Body of pancreas (tissue), 4 donors: ENCODE measurements at regions not wholly inside any gene's neighbourhood (a gene's known extent, or its start where the extent isn't known, plus 50 kb on each side); places are given as distances from the start of the nearest gene placed in this dataset.

Experiments
- ATAC-seq: fragments of 150-250 bp; one replicate; pipeline ENCODE4 v1.9.1; 2016
- DNase-seq, 4 donors: peaks; one replicate each; pipeline ENCODE4 v3.0.0-alpha.2; 2019
- H3K27ac ChIP-seq, 4 donors: fragments of 200-600 bp; sonication (generic); 1 replicate in 3 of 4; 2 replicates in 1 of 4; pipeline versions ENCODE4 v1.5.1 to v1.6.1; 2016 to 2019; ENCODE audit warnings: mild to moderate bottlenecking in 1 of 4, mixed read lengths in 1 of 4, moderate library complexity in 1 of 4
- H3K27me3 ChIP-seq, 2 donors: fragments of 200-600 bp; sonication (generic); one replicate each; pipeline ENCODE4 v1.6.0; 2016; ENCODE audit warnings: mild to moderate bottlenecking in 1 of 2
- H3K36me3 ChIP-seq, 2 donors: fragments of 200-600 bp; sonication (generic); replicated peaks in 1 of 2; 2 replicates each; pipeline ENCODE4 v1.5.1; 2016; ENCODE audit warnings: low read depth in 2 of 2; ENCODE audit not compliant: insufficient read depth in 1 of 2
- H3K4me1 ChIP-seq: fragments of 200-600 bp; sonication (generic); one replicate; pipeline ENCODE4 v1.6.0; 2016
- H3K4me3 ChIP-seq, 2 donors: fragments of 200-600 bp; sonication (generic); 1 replicate in 1 of 2; 2 replicates in 1 of 2; pipeline ENCODE4 v1.5.1; 2016 to 2019
- H3K9me3 ChIP-seq, 3 donors: fragments of 200-600 bp; sonication (generic); 1 replicate in 2 of 3; 2 replicates in 1 of 3; pipeline ENCODE4 v1.5.1; 2016
- CTCF ChIP-seq, 7 experiments: fragments of 450-650 bp in 4 of 7; fragments of 200-600 bp in 3 of 7; sonication (generic) in 3 of 7; IDR thresholded peaks; one replicate each; pipeline ENCODE4 v1.5.1; 2016 to 2019; ENCODE audit warnings: antibody characterized with exemption in 7 of 7
- POLR2A ChIP-seq, 3 donors: fragments of 450-650 bp; IDR thresholded peaks; one replicate each; pipeline ENCODE4 v1.6.1; 2016; ENCODE audit warnings: antibody characterized with exemption in 3 of 3, mild to moderate bottlenecking in 2 of 3
- WGBS, 2 donors: methylation state at CpG; one replicate each; pipeline ENCODE4 v1.1.5; 2017; 5-methylcytosine and 5-hydroxymethylcytosine counted together
- intact Hi-C: fragments of 100-400 bp; cut with DNase I; formaldehyde crosslinking; loops from one replicate; pipeline ENCODE4 v1.15.1; 2023

- Histone ChIP-seq H3K36me3 (no peaks in the 10 kb centered on the region), H3K4me3 (no peak overlapping the region), H3K27ac (no peak overlapping the region), H3K27me3 (no peaks in the 10 kb centered on the region), H3K9me3 (no peaks in the 10 kb centered on the region), H3K4me1 (peaks cover 14% of the 10 kb centered on the region)
- DNase-seq = no peak
- intact Hi-C loops = no loop called here
- WGBS, 2 donors = 11 to 40% methylated on average over 1 of the region's 1 CpG
- ATAC-seq = no peak
- TF ChIP-seq CTCF (IDR thresholded peaks at IDR 0.05) = no peak
- TF ChIP-seq POLR2A (IDR thresholded peaks at IDR 0.05) = no peak
These were observed 347.6 kb downstream of the BMP4 start for GRCh38 chr14:53609009-53609408.

GRCh38 chr14:53608369-53608768, 348.3 kb downstream of the BMP4 start:
- ATAC-seq (no peak), DNase-seq (peak in 2 of 4 donors; percentile 2 to 42)

GRCh38 chr14:53606203-53606602, 350.4 kb downstream of the BMP4 start:
- Histone ChIP-seq H3K9me3 (no peaks in the 10 kb centered on the region), H3K36me3 (no peaks in the 10 kb centered on the region), H3K4me3 (no peak overlapping the region), H3K4me1 (no peaks in the 10 kb centered on the region), H3K27me3 (no peaks in the 10 kb centered on the region), H3K27ac (no peak overlapping the region)
- DNase-seq (no peak), ATAC-seq (no peak)
- WGBS, 2 donors = 78 to 82% methylated on average over 1 of the region's 1 CpG
- intact Hi-C loops = no loop called here
- TF ChIP-seq CTCF (IDR thresholded peaks at IDR 0.05) = no peak
- TF ChIP-seq POLR2A (IDR thresholded peaks at IDR 0.05) = no peak

More at GRCh38 chr14:53608369-53608768, 348.3 kb downstream of the BMP4 start:
- TF ChIP-seq CTCF (IDR thresholded peaks at IDR 0.05) (no peak), POLR2A (IDR thresholded peaks at IDR 0.05) (no peak)
- no peaks in the 10 kb centered on the region for H3K36me3 ChIP-seq
- H3K4me1 ChIP-seq = peaks cover 7% of the 10 kb centered on the region
- no peaks in the 10 kb centered on the region for H3K27me3 ChIP-seq
- intact Hi-C loops = no loop called here
- H3K9me3 ChIP-seq = no peaks in the 10 kb centered on the region
- 51 to 75% methylated on average over 3 to 5 of the region's 5 CpGs for WGBS, 2 donors
- H3K27ac ChIP-seq = no peak overlapping the region
- no peak overlapping the region for H3K4me3 ChIP-seq

GRCh38 chr14:53605562-53605961, 351.1 kb downstream of the BMP4 start:
- H3K9me3 ChIP-seq = no peaks in the 10 kb centered on the region
- DNase-seq (no peak), ATAC-seq (no peak)
- no peak overlapping the region for H3K27ac ChIP-seq
- no peak overlapping the region for H3K4me3 ChIP-seq
- H3K27me3 ChIP-seq = no peaks in the 10 kb centered on the region
- intact Hi-C loops = no loop called here
- no peaks in the 10 kb centered on the region for H3K36me3 ChIP-seq
- no peaks in the 10 kb centered on the region for H3K4me1 ChIP-seq
- TF ChIP-seq CTCF (IDR thresholded peaks at IDR 0.05) (no peak), POLR2A (IDR thresholded peaks at IDR 0.05) (no peak)

GRCh38 chr14:53603994-53604393, 352.6 kb downstream of the BMP4 start:
- no peaks in the 10 kb centered on the region for H3K27me3 ChIP-seq
- no peak for DNase-seq
- H3K4me3 ChIP-seq = no peak overlapping the region
- H3K27ac ChIP-seq = no peak overlapping the region
- WGBS, 2 donors = 92 to 97% methylated on average over 5 of the region's 5 CpGs
- TF ChIP-seq POLR2A (IDR thresholded peaks at IDR 0.05) = no peak
- no peak for TF ChIP-seq CTCF (IDR thresholded peaks at IDR 0.05)
- H3K9me3 ChIP-seq = no peaks in the 10 kb centered on the region
- no peaks in the 10 kb centered on the region for H3K36me3 ChIP-seq
- intact Hi-C loops = no loop called here
- ATAC-seq = no peak
- no peaks in the 10 kb centered on the region for H3K4me1 ChIP-seq
